ENCODE measurements at regions not wholly inside any gene's neighbourhood (a gene's known extent, or its start where the extent isn't known, plus 50 kb on each side); places are given as distances from the start of the nearest gene placed in this dataset.

- TF ChIP-seq CTCF (IDR thresholded peaks at IDR 0.05; ENCODE audit: extremely low read depth, low read depth, low read length) = no peak
- H3K4me3 ChIP-seq (ENCODE audit: insufficient read depth, low read length) = no peak overlapping the region
- H3K27ac ChIP-seq (ENCODE audit: low read depth, low read length) = no peak overlapping the region
- DNase-seq (ENCODE audit: insufficient read length, low spot score, missing footprints) = no peak
- H3K27me3 ChIP-seq (ENCODE audit: insufficient read depth, low read length) = no peaks in the 10 kb centered on the region
- no peaks in the 10 kb centered on the region for H3K4me1 ChIP-seq (ENCODE audit: insufficient read depth, low read length)
- no peaks in the 10 kb centered on the region for H3K9me3 ChIP-seq (ENCODE audit: low read depth, low read length)
- H2AFZ ChIP-seq (ENCODE audit: low read length) = no peak overlapping the region
- H4K20me1 ChIP-seq (ENCODE audit: insufficient read depth, low read length) = no peaks in the 10 kb centered on the region
- no peak overlapping the region for H3K4me2 ChIP-seq (ENCODE audit: insufficient read depth, low read length)
- H3K36me3 ChIP-seq (ENCODE audit: insufficient read depth, low read length) = no peaks in the 10 kb centered on the region
- no peaks in the 10 kb centered on the region for H3K79me2 ChIP-seq (ENCODE audit: insufficient read depth, low read length)
Observed at GRCh38 chr6:127030111-127030510, 88.4 kb upstream of the RSPO3 start.

GRCh38 chr6:127030836-127031235 is 87.6 kb upstream of the RSPO3 start:
- Histone ChIP-seq H3K4me1 (ENCODE audit: insufficient read depth, low read length) (no peaks in the 10 kb centered on the region), H3K4me3 (ENCODE audit: insufficient read depth, low read length) (no peak overlapping the region), H3K27me3 (ENCODE audit: insufficient read depth, low read length) (no peaks in the 10 kb centered on the region), H3K4me2 (ENCODE audit: insufficient read depth, low read length) (no peak overlapping the region), H3K9me3 (ENCODE audit: low read depth, low read length) (no peaks in the 10 kb centered on the region), H2AFZ (ENCODE audit: low read length) (no peak overlapping the region), H3K27ac (ENCODE audit: low read depth, low read length) (no peak overlapping the region), H4K20me1 (ENCODE audit: insufficient read depth, low read length) (no peaks in the 10 kb centered on the region), H3K79me2 (ENCODE audit: insufficient read depth, low read length) (no peaks in the 10 kb centered on the region), H3K36me3 (ENCODE audit: insufficient read depth, low read length) (no peaks in the 10 kb centered on the region)
- DNase-seq (ENCODE audit: insufficient read length, low spot score, missing footprints) = no peak
- TF ChIP-seq CTCF (IDR thresholded peaks at IDR 0.05; ENCODE audit: extremely low read depth, low read depth, low read length) = no peak

- H3K36me3 ChIP-seq (ENCODE audit: insufficient read depth, low read length) = no peaks in the 10 kb centered on the region
- no peak overlapping the region for H3K4me2 ChIP-seq (ENCODE audit: insufficient read depth, low read length)
- no peak overlapping the region for H3K4me3 ChIP-seq (ENCODE audit: insufficient read depth, low read length)
- no peak for DNase-seq (ENCODE audit: insufficient read length, low spot score, missing footprints)
- H3K27ac ChIP-seq (ENCODE audit: low read depth, low read length) = no peak overlapping the region
- H3K27me3 ChIP-seq (ENCODE audit: insufficient read depth, low read length) = no peaks in the 10 kb centered on the region
- H3K79me2 ChIP-seq (ENCODE audit: insufficient read depth, low read length) = no peaks in the 10 kb centered on the region
- no peak overlapping the region for H2AFZ ChIP-seq (ENCODE audit: low read length)
- no peak for TF ChIP-seq CTCF (IDR thresholded peaks at IDR 0.05; ENCODE audit: extremely low read depth, low read depth, low read length)
- H3K4me1 ChIP-seq (ENCODE audit: insufficient read depth, low read length) = no peaks in the 10 kb centered on the region
- H3K9me3 ChIP-seq (ENCODE audit: low read depth, low read length) = no peaks in the 10 kb centered on the region
- H4K20me1 ChIP-seq (ENCODE audit: insufficient read depth, low read length) = no peaks in the 10 kb centered on the region
Observed at GRCh38 chr6:127031511-127031910, 87.0 kb upstream of the RSPO3 start.

GRCh38 chr6:127032971-127033370 is 85.5 kb upstream of the RSPO3 start:
- no peaks in the 10 kb centered on the region for H4K20me1 ChIP-seq (ENCODE audit: insufficient read depth, low read length)
- no peak for TF ChIP-seq CTCF (IDR thresholded peaks at IDR 0.05; ENCODE audit: extremely low read depth, low read depth, low read length)
- no peaks in the 10 kb centered on the region for H3K9me3 ChIP-seq (ENCODE audit: low read depth, low read length)
- H3K27me3 ChIP-seq (ENCODE audit: insufficient read depth, low read length) = no peaks in the 10 kb centered on the region
- no peaks in the 10 kb centered on the region for H3K36me3 ChIP-seq (ENCODE audit: insufficient read depth, low read length)
- H3K4me2 ChIP-seq (ENCODE audit: insufficient read depth, low read length) = no peak overlapping the region
- no peaks in the 10 kb centered on the region for H3K79me2 ChIP-seq (ENCODE audit: insufficient read depth, low read length)
- H3K4me3 ChIP-seq (ENCODE audit: insufficient read depth, low read length) = no peak overlapping the region
- DNase-seq (ENCODE audit: insufficient read length, low spot score, missing footprints) = no peak
- no peak overlapping the region for H3K27ac ChIP-seq (ENCODE audit: low read depth, low read length)
- H2AFZ ChIP-seq (ENCODE audit: low read length) = no peak overlapping the region
- H3K4me1 ChIP-seq (ENCODE audit: insufficient read depth, low read length) = no peaks in the 10 kb centered on the region

All from osteoblast (primary cell).